Tongue (tissue), 1 donor: ENCODE measurements at regions not wholly inside any gene's neighbourhood (a gene's known extent, or its start where the extent isn't known, plus 50 kb on each side); places are given as distances from the start of the nearest gene placed in this dataset. TPM values are rescaled to one million over a fixed set of nuclear protein-coding genes. Genes with fewer than 3 reads are reported as not detected.

Experiments
- small RNA-seq: library from RNA; depleted of rRNA; stranded (forward); fragments of <200 nt; gene quantifications from one replicate; pipeline ENCODE3, GENCODE V24; 2014; ENCODE audit warnings: low replicate concordance

Small RNA genes lying in the stretch of these regions (small RNA-seq; reads per million reads assigned to genes)
- gene AC011712.1 (not detected), gene MIR4318 (not detected), gene MIR5583-1 (not detected), gene RN7SKP182 (not detected), gene RNU6-1242P (not detected), gene RNU6-706P (not detected)
